ENCODE measurements at regions not wholly inside any gene's neighbourhood (a gene's known extent, or its start where the extent isn't known, plus 50 kb on each side); places are given as distances from the start of the nearest gene placed in this dataset.

DNA sequence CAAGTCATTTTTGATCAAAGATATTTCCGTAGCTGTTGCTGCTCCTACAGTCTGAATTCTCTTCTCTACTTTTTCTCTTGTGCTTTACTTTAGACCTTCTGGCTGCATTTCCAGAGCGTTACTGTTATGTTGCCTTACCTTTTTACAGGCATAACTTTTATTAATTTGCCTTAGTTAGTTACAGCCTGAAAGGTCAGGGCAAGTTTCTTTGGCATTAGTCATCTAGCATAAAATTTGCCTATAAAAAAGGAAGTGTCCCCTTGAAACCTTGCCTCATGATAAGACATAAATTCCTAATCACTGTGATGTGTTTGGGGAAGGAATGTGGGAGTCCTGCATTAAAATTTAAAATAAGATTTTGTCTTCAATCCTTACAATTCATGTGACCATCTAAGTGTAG lies 618.5 kb downstream of the NR2F2 start:
- no peak for ATAC-seq (ENCODE audit: low read depth)
- Histone ChIP-seq H3K27me3 (ENCODE audit: insufficient read depth, poor library complexity, severe bottlenecking) (peaks cover 93% of the 10 kb centered on the region), H3K9me3 (ENCODE audit: severe bottlenecking) (no peaks in the 10 kb centered on the region), H3K27ac (ENCODE audit: poor library complexity, severe bottlenecking) (no peak overlapping the region), H3K4me3 (ENCODE audit: severe bottlenecking) (no peak overlapping the region), H3K4me1 (ENCODE audit: insufficient read depth, poor library complexity, severe bottlenecking) (no peaks in the 10 kb centered on the region), H3K36me3 (ENCODE audit: low read depth) (no peaks in the 10 kb centered on the region)
- TF ChIP-seq CTCF (IDR thresholded peaks at IDR 0.05; ENCODE audit: poor library complexity, severe bottlenecking) = no peak
- DNase-seq (ENCODE audit: low spot score) = no peak

DNA sequence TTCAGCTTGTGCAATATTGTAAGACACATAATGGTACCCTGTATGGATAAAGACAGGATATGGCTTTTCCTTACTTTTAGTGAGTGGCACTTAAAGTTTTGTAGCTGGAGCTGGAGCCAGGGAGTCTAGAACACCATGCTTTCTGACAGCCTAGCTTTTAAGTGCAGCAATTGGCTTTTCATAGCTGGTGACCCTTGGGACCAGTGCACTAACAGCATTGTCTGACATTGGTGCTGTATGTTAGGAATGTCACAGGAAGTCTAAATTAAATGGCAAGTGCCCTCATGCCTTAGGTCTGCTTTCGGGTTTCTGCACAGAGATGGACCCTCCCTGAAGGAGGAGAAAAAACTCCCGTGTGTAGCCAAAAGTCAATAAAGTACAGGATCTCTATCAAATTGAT lies 628.2 kb downstream of the NR2F2 start:
- H3K36me3 ChIP-seq (ENCODE audit: low read depth) = no peaks in the 10 kb centered on the region
- TF ChIP-seq CTCF (IDR thresholded peaks at IDR 0.05; ENCODE audit: poor library complexity, severe bottlenecking) = no peak

GRCh38 chr15:96959501-96959900 lies 629.0 kb downstream of the NR2F2 start:
- DNase-seq (ENCODE audit: low spot score) (no peak), ATAC-seq (ENCODE audit: low read depth) (no peak)
- Histone ChIP-seq H3K9me3 (ENCODE audit: severe bottlenecking) (no peaks in the 10 kb centered on the region), H3K27me3 (ENCODE audit: insufficient read depth, poor library complexity, severe bottlenecking) (peaks cover 34% of the 10 kb centered on the region), H3K4me3 (ENCODE audit: severe bottlenecking) (no peak overlapping the region), H3K27ac (ENCODE audit: poor library complexity, severe bottlenecking) (no peak overlapping the region), H3K4me1 (ENCODE audit: insufficient read depth, poor library complexity, severe bottlenecking) (no peaks in the 10 kb centered on the region), H3K36me3 (ENCODE audit: low read depth) (no peaks in the 10 kb centered on the region)
- TF ChIP-seq CTCF (IDR thresholded peaks at IDR 0.05; ENCODE audit: poor library complexity, severe bottlenecking) = no peak

More for the DNA sequence above, 628.2 kb downstream of the NR2F2 start:
- DNase-seq (ENCODE audit: low spot score) (no peak), ATAC-seq (ENCODE audit: low read depth) (no peak)
- peaks cover 41% of the 10 kb centered on the region for H3K27me3 ChIP-seq (ENCODE audit: insufficient read depth, poor library complexity, severe bottlenecking)
- H3K27ac ChIP-seq (ENCODE audit: poor library complexity, severe bottlenecking) = no peak overlapping the region
- no peaks in the 10 kb centered on the region for H3K4me1 ChIP-seq (ENCODE audit: insufficient read depth, poor library complexity, severe bottlenecking)
- H3K9me3 ChIP-seq (ENCODE audit: severe bottlenecking) = no peaks in the 10 kb centered on the region
- H3K4me3 ChIP-seq (ENCODE audit: severe bottlenecking) = no peak overlapping the region

GRCh38 chr15:96960711-96961480 lies 630.4 kb downstream of the NR2F2 start:
- no peaks in the 10 kb centered on the region for H3K4me1 ChIP-seq (ENCODE audit: insufficient read depth, poor library complexity, severe bottlenecking)
- H3K4me3 ChIP-seq (ENCODE audit: severe bottlenecking) = no peak overlapping the region
- DNase-seq (ENCODE audit: low spot score) (no peak), ATAC-seq (ENCODE audit: low read depth) (no peak)
- no peaks in the 10 kb centered on the region for H3K36me3 ChIP-seq (ENCODE audit: low read depth)
- peaks cover 22% of the 10 kb centered on the region for H3K27me3 ChIP-seq (ENCODE audit: insufficient read depth, poor library complexity, severe bottlenecking)
- H3K9me3 ChIP-seq (ENCODE audit: severe bottlenecking) = no peaks in the 10 kb centered on the region
- H3K27ac ChIP-seq (ENCODE audit: poor library complexity, severe bottlenecking) = no peak overlapping the region
- no peak for TF ChIP-seq CTCF (IDR thresholded peaks at IDR 0.05; ENCODE audit: poor library complexity, severe bottlenecking)

DNA sequence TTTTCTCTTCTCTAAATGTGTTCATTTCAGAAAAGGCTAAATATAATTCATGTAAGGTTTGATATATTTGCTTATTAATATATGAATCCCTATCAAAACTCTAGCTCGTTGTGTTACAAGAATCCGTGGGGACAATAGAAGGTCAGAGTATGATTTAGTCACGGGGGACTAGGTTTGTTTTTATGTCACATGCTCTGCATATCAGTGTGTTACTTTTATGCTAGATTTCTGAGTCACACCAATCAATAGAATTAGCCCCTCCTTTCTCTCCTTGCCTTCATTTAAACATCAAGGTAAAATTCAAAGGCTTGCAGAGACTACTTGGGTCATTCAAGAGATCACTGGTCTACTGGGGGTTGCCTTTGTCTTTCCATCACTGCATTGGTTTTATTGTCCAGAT lies 636.1 kb downstream of the NR2F2 start:
- Histone ChIP-seq H3K4me3 (ENCODE audit: severe bottlenecking) (no peak overlapping the region), H3K9me3 (ENCODE audit: severe bottlenecking) (no peaks in the 10 kb centered on the region), H3K4me1 (ENCODE audit: insufficient read depth, poor library complexity, severe bottlenecking) (no peaks in the 10 kb centered on the region), H3K27ac (ENCODE audit: poor library complexity, severe bottlenecking) (no peak overlapping the region), H3K27me3 (ENCODE audit: insufficient read depth, poor library complexity, severe bottlenecking) (no peaks in the 10 kb centered on the region), H3K36me3 (ENCODE audit: low read depth) (no peaks in the 10 kb centered on the region)
- DNase-seq (ENCODE audit: low spot score) = no peak
- no peak for ATAC-seq (ENCODE audit: low read depth)
- no peak for TF ChIP-seq CTCF (IDR thresholded peaks at IDR 0.05; ENCODE audit: poor library complexity, severe bottlenecking)
